ENCODE measurements at regions not wholly inside any gene's neighbourhood (a gene's known extent, or its start where the extent isn't known, plus 50 kb on each side); places are given as distances from the start of the nearest gene placed in this dataset.

- TF ChIP-seq CTCF (IDR thresholded peaks at IDR 0.05; ENCODE audit: insufficient read depth, low read length, poor library complexity, severe bottlenecking) (no peak), EZH2phosphoT487 (conservative IDR thresholded peaks at IDR 0.05; ENCODE audit: low read length) (no peak)
Measured at GRCh38 chr4:65747386-65747785, 77.1 kb upstream of the EPHA5 start.

All from SU-DHL-6 (cell line).